ENCODE measurements at regions not wholly inside any gene's neighbourhood (a gene's known extent, or its start where the extent isn't known, plus 50 kb on each side); places are given as distances from the start of the nearest gene placed in this dataset.

- DNase-seq: no peak
Observed at GRCh38 chr7:45986355-45987298, 65.6 kb upstream of the IGFBP3 start.

GRCh38 chr7:45985902-45986301 lies 64.8 kb upstream of the IGFBP3 start:
- DNase-seq: no peak

GRCh38 chr7:45984386-45985295 lies 63.6 kb upstream of the IGFBP3 start:
- DNase-seq: no peak

GRCh38 chr7:45983720-45984255 lies 62.7 kb upstream of the IGFBP3 start:
- no peak for DNase-seq

GRCh38 chr7:45982907-45983719 lies 62.0 kb upstream of the IGFBP3 start:
- DNase-seq: no peak

- DNase-seq: no peak
Observed at GRCh38 chr7:45982132-45982531, 61.1 kb upstream of the IGFBP3 start.

- no peak for DNase-seq
Observed at GRCh38 chr7:45980973-45981372, 59.9 kb upstream of the IGFBP3 start.

GRCh38 chr7:45980181-45980905 lies 59.3 kb upstream of the IGFBP3 start:
- DNase-seq: no peak

GRCh38 chr7:45979275-45980180 lies 58.5 kb upstream of the IGFBP3 start:
- no peak for DNase-seq

- DNase-seq: no peak
Observed at GRCh38 chr7:45978731-45979211, 57.7 kb upstream of the IGFBP3 start.

- DNase-seq: no peak
Observed at GRCh38 chr7:45978010-45978681, 57.1 kb upstream of the IGFBP3 start.

- no peak for DNase-seq
Observed at GRCh38 chr7:45977256-45977780, 56.2 kb upstream of the IGFBP3 start.

- DNase-seq: no peak
Observed at GRCh38 chr7:45976485-45976856, 55.4 kb upstream of the IGFBP3 start.

- DNase-seq: no peak
Observed at GRCh38 chr7:45975847-45976484, 54.9 kb upstream of the IGFBP3 start.

- no peak for DNase-seq
Observed at GRCh38 chr7:45975367-45975766, 54.3 kb upstream of the IGFBP3 start.

GRCh38 chr7:45974540-45975360 lies 53.7 kb upstream of the IGFBP3 start:
- DNase-seq: no peak

GRCh38 chr7:45973725-45974532 lies 52.9 kb upstream of the IGFBP3 start:
- no peak for DNase-seq
